Stomach (tissue), 4 donors: ENCODE measurements at regions not wholly inside any gene's neighbourhood (a gene's known extent, or its start where the extent isn't known, plus 50 kb on each side); places are given as distances from the start of the nearest gene placed in this dataset.

ENCODE experiments used
- small RNA-seq, 4 donors: library from RNA; depleted of rRNA; stranded (forward); fragments of <200 nt; gene quantifications; one replicate each; pipeline ENCODE3, GENCODE V24; 2016

Small RNA genes in the stretch of these regions (small RNA-seq; reads per million reads assigned to genes)
- gene RF00019: 0 reads per million in 4 donors
